H9 (cell line): ENCODE measurements at regions not wholly inside any gene's neighbourhood (a gene's known extent, or its start where the extent isn't known, plus 50 kb on each side); places are given as distances from the start of the nearest gene placed in this dataset.
A peak's percentile ranks its signal among the peaks of the same experiment; 100 is the strongest.

Experiments used
- DNase-seq: peaks from one replicate; pipeline ENCODE4 v3.0.0-alpha.2; 2017
- H2AFZ ChIP-seq: one replicate; pipeline ENCODE4 v1.6.1; 2013; ENCODE audit warnings: mild to moderate bottlenecking, low read length, control low read depth, moderate library complexity
- H2AK5ac ChIP-seq: 2 replicates; pipeline ENCODE4 v1.6.1; 2013; ENCODE audit warnings: low read length, control low read depth, mixed read lengths; ENCODE audit not compliant: insufficient read length
- H2BK120ac ChIP-seq: one replicate; pipeline ENCODE4 v1.6.1; 2013; ENCODE audit warnings: low read depth, mild to moderate bottlenecking, low read length, control low read depth, inconsistent platforms; ENCODE audit not compliant: poor library complexity, severe bottlenecking
- H2BK12ac ChIP-seq: 2 replicates; pipeline ENCODE4 v1.6.1; 2013; ENCODE audit warnings: low read length, control low read depth, mixed read lengths, low read depth; ENCODE audit not compliant: insufficient read length
- H2BK15ac ChIP-seq: 2 replicates; pipeline ENCODE4 v1.6.1; 2013; ENCODE audit warnings: low read depth, low read length, control low read depth
- H2BK20ac ChIP-seq: one replicate; pipeline ENCODE4 v1.6.1; 2013; ENCODE audit warnings: low read depth, mild to moderate bottlenecking, low read length, control low read depth, inconsistent platforms; ENCODE audit not compliant: poor library complexity, severe bottlenecking
- H2BK5ac ChIP-seq: 2 replicates; pipeline ENCODE4 v1.6.1; 2013; ENCODE audit warnings: low read length, control low read depth, mixed read lengths; ENCODE audit not compliant: insufficient read length
- H3K14ac ChIP-seq: 2 replicates; pipeline ENCODE4 v1.6.1; 2013; ENCODE audit warnings: low read length, control low read depth; ENCODE audit not compliant: insufficient read depth
- H3K18ac ChIP-seq: 2 replicates; pipeline ENCODE4 v1.6.1; 2013; ENCODE audit warnings: low read depth, mild to moderate bottlenecking, mixed read lengths, low read length, control low read depth; ENCODE audit not compliant: insufficient read length
- H3K23ac ChIP-seq: 2 replicates; pipeline ENCODE4 v1.6.1; 2013; ENCODE audit warnings: low read length, control low read depth, mixed read lengths, low read depth; ENCODE audit not compliant: insufficient read length
- H3K23me2 ChIP-seq: 2 replicates; pipeline ENCODE4 v1.6.1; 2013; ENCODE audit warnings: low read depth, mild to moderate bottlenecking, mixed read lengths, low read length, control low read depth; ENCODE audit not compliant: insufficient read length, poor library complexity, severe bottlenecking
- H3K27ac ChIP-seq: 2 replicates; pipeline ENCODE4 v1.5.1; 2013; ENCODE audit warnings: low read length, control low read depth, mixed read lengths, low read depth; ENCODE audit not compliant: insufficient read length
- H3K27me3 ChIP-seq: 2 replicates; pipeline ENCODE4 v1.6.1; 2013; ENCODE audit warnings: low read length, control low read depth, inconsistent platforms; ENCODE audit not compliant: insufficient read depth
- H3K4ac ChIP-seq: 2 replicates; pipeline ENCODE4 v1.6.1; 2013; ENCODE audit warnings: low read depth, mild to moderate bottlenecking, control low read depth, inconsistent platforms, low read length, moderate library complexity
- H3K4me1 ChIP-seq: 2 replicates; pipeline ENCODE4 v1.6.1; 2013; ENCODE audit warnings: low read length, control low read depth, inconsistent platforms; ENCODE audit not compliant: insufficient read depth
- H3K4me2 ChIP-seq: 2 replicates; pipeline ENCODE4 v1.6.1; 2013; ENCODE audit warnings: low read length, control low read depth, mixed read lengths; ENCODE audit not compliant: insufficient read length, insufficient read depth
- H3K56ac ChIP-seq: 2 replicates; pipeline ENCODE4 v1.6.1; 2013; ENCODE audit warnings: low read depth, mild to moderate bottlenecking, mixed read lengths, low read length, control low read depth; ENCODE audit not compliant: insufficient read length
- H3K79me1 ChIP-seq: 2 replicates; pipeline ENCODE4 v1.6.1; 2013; ENCODE audit warnings: low read depth, mild to moderate bottlenecking, moderate library complexity, low read length, control low read depth, inconsistent platforms; ENCODE audit not compliant: insufficient read depth, poor library complexity, severe bottlenecking
- H3K79me2 ChIP-seq: 2 replicates; pipeline ENCODE4 v1.6.1; 2013; ENCODE audit warnings: low read length, control low read depth, inconsistent platforms; ENCODE audit not compliant: insufficient read depth
- H3K9ac ChIP-seq: 2 replicates; pipeline ENCODE4 v1.6.1; 2013; ENCODE audit warnings: low read length, control low read depth, mixed read lengths; ENCODE audit not compliant: insufficient read length; ENCODE audit errors: extremely low read depth
- H3K9me3 ChIP-seq: one replicate; pipeline ENCODE4 v1.6.1; 2013; ENCODE audit warnings: low read depth, low read length, inconsistent platforms; ENCODE audit not compliant: control insufficient read depth
- H3T11ph ChIP-seq: one replicate; pipeline ENCODE4 v1.6.1; 2013; ENCODE audit warnings: mild to moderate bottlenecking, low read length, control low read depth, inconsistent platforms
- H4K20me1 ChIP-seq: one replicate; pipeline ENCODE4 v1.6.1; 2013; ENCODE audit not compliant: control insufficient read depth, insufficient read length, insufficient read depth
- H4K5ac ChIP-seq: 2 replicates; pipeline ENCODE4 v1.6.1; 2013; ENCODE audit warnings: low read depth, mild to moderate bottlenecking, mixed read lengths, low read length, control low read depth; ENCODE audit not compliant: insufficient read length
- H4K8ac ChIP-seq: replicated peaks from 2 replicates; pipeline ENCODE4 v1.6.1; 2013; ENCODE audit warnings: low read length, control low read depth, mixed read lengths, low read depth; ENCODE audit not compliant: insufficient read length
- H4K91ac ChIP-seq: 2 replicates; pipeline ENCODE4 v1.6.1; 2013; ENCODE audit warnings: low read depth, mild to moderate bottlenecking, moderate library complexity, mixed read lengths, low read length, control low read depth; ENCODE audit not compliant: insufficient read length
- H3K27ac Mint-ChIP-seq, 3 experiments: 2 replicates in 2 of 3; 3 replicates in 1 of 3; pipeline ENCODE4 v1.8.0; 2020 to 2021; ENCODE audit warnings: mixed read lengths in 3 of 3, mild to moderate bottlenecking in 1 of 3, moderate library complexity in 1 of 3
- H3K27me3 Mint-ChIP-seq: 2 replicates; pipeline ENCODE4 v1.8.0; 2021; ENCODE audit warnings: low read depth, mild to moderate bottlenecking, moderate library complexity, mixed read lengths
- H3K36me3 Mint-ChIP-seq, 3 experiments: 2 replicates in 2 of 3; 3 replicates in 1 of 3; pipeline ENCODE4 v1.8.0; 2020 to 2021; ENCODE audit warnings: low read depth in 3 of 3, mixed read lengths in 3 of 3; ENCODE audit not compliant: insufficient read depth in 1 of 3
- H3K4me1 Mint-ChIP-seq, 2 experiments: 2 replicates each; pipeline ENCODE4 v1.8.0; 2020; ENCODE audit warnings: mixed read lengths in 2 of 2
- H3K4me3 Mint-ChIP-seq, 2 experiments: 2 replicates in 1 of 2; 3 replicates in 1 of 2; pipeline ENCODE4 v1.8.0; 2020 to 2021; ENCODE audit warnings: mild to moderate bottlenecking in 2 of 2, mixed read lengths in 2 of 2, moderate library complexity in 1 of 2
- H3K9me3 Mint-ChIP-seq, 2 experiments: 2 replicates in 1 of 2; 3 replicates in 1 of 2; pipeline ENCODE4 v1.8.0; 2020; ENCODE audit warnings: mild to moderate bottlenecking in 2 of 2, mixed read lengths in 2 of 2, moderate library complexity in 1 of 2
- CTCF ChIP-seq: fragments of 200-600 bp; sonication (generic); conservative IDR thresholded peaks from 3 replicates; pipeline ENCODE4 v1.8.0; 2021; ENCODE audit warnings: antibody characterized with exemption, mild to moderate bottlenecking
- WGBS: extraction: QIAGEN DNeasy Blood & Tissue Kit; methylation state at CpG from one replicate; pipeline ENCODE4 v1.1.7; 2013; ENCODE audit warnings: missing lambda C conversion rate, low lambda C conversion rate, mixed read lengths; ENCODE audit not compliant: insufficient read length; ENCODE audit errors: extremely low coverage; 5-methylcytosine and 5-hydroxymethylcytosine counted together

- H3K23ac ChIP-seq = no peak overlapping the region
- no peaks in the 10 kb centered on the region for H3K27me3 ChIP-seq
- H3K14ac ChIP-seq = no peak overlapping the region
- Mint-ChIP-seq H3K4me1 (no peaks in the 10 kb centered on the region), H3K9me3 (no peaks in the 10 kb centered on the region), H3K27ac (peak overlapping the region in 1 of 3 experiments; percentile 70; a peak in 1 of 7 replicates), H3K4me3 (no peak overlapping the region), H3K36me3 (no peaks in the 10 kb centered on the region), H3K27me3 (no peaks in the 10 kb centered on the region)
- no peak overlapping the region for H3K27ac ChIP-seq
- no peak overlapping the region for H3T11ph ChIP-seq
- H4K5ac ChIP-seq = no peak overlapping the region
- no peaks in the 10 kb centered on the region for H3K79me1 ChIP-seq
- H4K20me1 ChIP-seq = no peaks in the 10 kb centered on the region
- H2BK15ac ChIP-seq = no peak overlapping the region
- DNase-seq = no peak
- H3K4me2 ChIP-seq = no peak overlapping the region
- no peaks in the 10 kb centered on the region for H3K4me1 ChIP-seq
- H2BK5ac ChIP-seq = no peak overlapping the region
- no peaks in the 10 kb centered on the region for H3K79me2 ChIP-seq
- no peak overlapping the region for H2BK20ac ChIP-seq
- no peaks in the 10 kb centered on the region for H3K23me2 ChIP-seq
- H2BK120ac ChIP-seq = no peak overlapping the region
- H3K18ac ChIP-seq = no peak overlapping the region
- no peak overlapping the region for H2AK5ac ChIP-seq
- H3K56ac ChIP-seq = no peak overlapping the region
- H3K9ac ChIP-seq = no peak overlapping the region
- TF ChIP-seq CTCF = no peak
- H3K9me3 ChIP-seq = no peaks in the 10 kb centered on the region
- no peak overlapping the region for H3K4ac ChIP-seq
- H4K91ac ChIP-seq = no peak overlapping the region
- no peak overlapping the region for H2BK12ac ChIP-seq
- no CpG with 5 or more reads among the region's 1 CpG for WGBS
- no peak overlapping the region for H4K8ac ChIP-seq
- no peak overlapping the region for H2AFZ ChIP-seq
These were observed 1089.5 kb upstream of the LRRN3 start for GRCh38 chr7:110001254-110001938.
